GM18867 (cell line): ENCODE measurements at regions not wholly inside any gene's neighbourhood (a gene's known extent, or its start where the extent isn't known, plus 50 kb on each side); places are given as distances from the start of the nearest gene placed in this dataset.
"Not testable (repeated sequence)": the region's sequence is repeated elsewhere in the genome, so short reads cannot be mapped to it uniquely, and the experiment has no call there.

ENCODE experiments used
- ATAC-seq: cut with Tn5 transposase; IDR thresholded peaks from one replicate; pipeline ENCODE4 v1.9.1; 2021; ENCODE audit warnings: mild to moderate bottlenecking, moderate library complexity; ENCODE audit not compliant: unreplicated experiment

DNA sequence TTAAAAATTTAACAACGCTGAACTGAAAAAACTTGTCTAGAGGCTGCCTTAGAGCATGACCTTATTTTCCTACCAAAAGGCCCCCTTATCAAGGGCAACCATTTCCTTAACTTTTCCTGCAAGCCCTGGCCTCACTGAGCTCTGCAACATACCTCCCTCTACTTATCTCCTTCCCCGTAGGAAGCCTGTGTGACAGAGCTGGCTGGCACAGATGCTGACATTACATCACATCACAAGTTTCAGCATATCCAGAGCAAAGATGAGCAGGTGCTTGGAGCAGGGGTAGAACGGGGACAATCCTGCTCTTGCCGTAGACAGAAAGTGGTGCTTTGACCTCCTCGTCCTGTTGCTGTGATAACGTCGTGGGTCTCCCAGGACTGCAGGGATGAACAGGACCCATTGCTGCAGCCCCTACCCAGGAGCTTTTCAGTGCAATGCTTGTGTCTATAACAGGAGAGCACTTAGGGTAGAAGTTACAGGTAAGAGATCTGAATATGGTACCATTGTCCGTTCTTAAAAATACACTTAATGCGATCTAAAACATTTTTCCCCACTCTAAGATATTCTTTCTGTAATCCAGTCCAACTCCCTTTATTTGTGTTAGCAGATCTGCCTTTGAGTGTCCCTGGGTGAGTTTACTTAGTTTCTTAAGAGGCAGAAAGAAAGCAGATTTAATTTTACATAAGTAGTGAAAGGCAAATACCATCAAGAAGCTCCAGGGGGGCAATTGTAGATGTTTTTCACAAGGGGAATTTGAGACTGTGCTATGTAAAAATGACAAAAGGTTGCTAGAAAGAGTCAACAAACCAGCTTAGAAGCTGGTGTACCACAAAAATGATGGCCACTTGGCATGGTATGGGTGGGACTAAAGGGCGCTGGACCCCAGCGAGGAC, 101.9 kb upstream of the EFNA5 start:
- no peak for ATAC-seq

DNA sequence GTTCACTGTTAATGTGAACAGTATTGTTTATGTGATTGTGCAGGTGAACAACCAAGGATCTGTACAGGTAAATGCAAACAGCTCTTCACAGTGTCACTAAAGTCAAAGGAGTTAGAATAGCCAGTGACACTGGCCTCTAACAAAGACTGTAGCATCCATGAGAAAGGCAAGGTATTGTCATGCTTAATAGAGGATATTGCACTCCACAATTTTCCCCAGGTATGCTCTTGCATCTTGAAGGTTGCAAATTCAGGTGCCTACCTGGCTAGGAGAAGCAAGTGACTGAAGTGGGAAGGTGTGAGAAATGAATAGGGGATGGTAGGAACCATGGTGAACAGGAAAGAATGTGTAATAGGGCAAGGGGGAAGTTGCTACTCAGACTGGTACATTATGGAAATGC, 101.2 kb upstream of the EFNA5 start:
- ATAC-seq: no peak

DNA sequence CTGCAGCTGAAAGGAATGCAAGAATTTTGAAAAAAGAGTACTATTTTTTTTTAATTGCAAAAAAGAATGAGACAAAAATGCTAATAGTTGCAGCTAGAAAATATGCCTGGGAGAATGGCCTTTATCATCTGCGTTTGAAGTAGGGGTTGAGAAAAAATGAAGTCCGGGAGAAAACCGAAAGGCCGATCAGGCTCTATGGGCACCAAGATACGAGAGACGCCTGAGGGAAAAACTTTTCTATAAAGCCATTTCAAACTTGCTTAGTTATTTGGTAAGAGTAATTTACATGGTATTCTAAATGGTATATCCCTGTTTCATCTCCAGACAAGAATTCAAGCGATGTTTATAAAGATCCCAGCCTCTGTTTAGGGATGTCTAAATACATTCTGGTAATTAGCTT, 99.3 kb upstream of the EFNA5 start:
- no peak for ATAC-seq

DNA sequence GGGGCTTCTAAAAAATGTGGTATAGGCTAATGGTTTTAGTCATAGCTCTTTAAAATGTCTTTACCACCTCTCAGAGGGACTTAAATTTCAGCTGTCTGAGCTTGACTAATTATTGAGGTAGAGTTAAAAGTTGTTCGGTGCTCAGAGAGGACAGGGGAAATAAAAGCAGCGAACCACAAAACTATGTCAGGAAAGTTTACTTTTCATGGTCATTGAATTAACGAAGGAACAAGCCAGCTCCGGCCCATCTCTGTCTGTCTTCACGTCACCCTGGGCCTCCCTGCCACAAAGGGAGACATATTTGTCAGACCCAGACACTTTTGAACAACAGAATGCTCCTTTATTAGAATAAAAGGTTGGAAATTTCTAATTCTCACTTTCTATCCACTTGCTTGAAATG, 98.8 kb upstream of the EFNA5 start:
- ATAC-seq: no peak

DNA sequence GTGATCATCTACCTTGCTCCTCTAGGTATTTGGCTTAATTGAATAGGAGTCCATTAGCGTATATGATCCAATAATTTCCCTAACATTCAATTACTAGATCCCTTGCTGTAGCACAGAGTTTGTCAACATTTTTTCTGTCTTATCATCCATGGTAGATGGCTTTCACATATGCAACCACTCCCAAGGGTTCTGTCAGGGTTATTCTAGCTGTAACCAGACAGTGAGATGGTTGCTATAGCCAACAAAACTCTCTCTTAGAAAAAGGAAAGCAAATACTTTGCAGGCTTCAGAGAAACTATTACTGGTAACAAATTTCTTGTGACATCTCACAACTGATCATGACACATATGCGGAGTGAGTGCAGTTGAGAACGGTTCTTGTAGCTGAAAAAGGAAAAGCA, 96.2 kb upstream of the EFNA5 start:
- ATAC-seq: no peak

DNA sequence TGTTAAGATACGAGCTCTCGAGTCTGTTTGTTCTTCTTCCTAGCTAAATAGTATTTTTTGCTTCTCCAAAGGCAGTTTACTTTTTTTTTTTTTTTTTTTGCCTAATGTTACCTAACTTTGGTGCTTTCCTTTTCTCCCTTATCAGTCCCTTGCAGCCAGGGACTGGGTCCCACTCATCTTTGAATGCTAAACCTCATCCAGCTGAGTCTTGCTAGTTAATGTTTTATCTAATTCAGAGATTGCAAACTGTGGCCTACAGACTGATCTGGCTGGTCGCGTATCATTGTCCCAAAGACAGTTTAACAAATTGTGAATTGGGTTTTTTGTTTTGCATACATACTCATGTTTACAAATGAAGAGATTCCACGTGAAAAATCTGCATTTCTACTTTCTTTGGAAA, 95.7 kb upstream of the EFNA5 start:
- ATAC-seq: no peak

DNA sequence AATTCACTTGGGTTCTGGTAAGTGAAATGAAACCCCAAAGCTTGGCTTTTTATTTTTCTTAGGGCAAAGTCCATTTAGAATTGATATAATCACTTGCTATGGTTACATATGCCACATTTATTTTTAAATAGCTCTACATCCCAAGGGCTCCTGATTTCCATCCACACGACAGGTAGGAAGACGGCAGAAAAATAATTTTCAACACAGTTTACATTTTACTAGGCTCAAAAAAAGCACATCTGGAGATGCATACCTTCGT, 95.0 kb upstream of the EFNA5 start:
- no peak for ATAC-seq

DNA sequence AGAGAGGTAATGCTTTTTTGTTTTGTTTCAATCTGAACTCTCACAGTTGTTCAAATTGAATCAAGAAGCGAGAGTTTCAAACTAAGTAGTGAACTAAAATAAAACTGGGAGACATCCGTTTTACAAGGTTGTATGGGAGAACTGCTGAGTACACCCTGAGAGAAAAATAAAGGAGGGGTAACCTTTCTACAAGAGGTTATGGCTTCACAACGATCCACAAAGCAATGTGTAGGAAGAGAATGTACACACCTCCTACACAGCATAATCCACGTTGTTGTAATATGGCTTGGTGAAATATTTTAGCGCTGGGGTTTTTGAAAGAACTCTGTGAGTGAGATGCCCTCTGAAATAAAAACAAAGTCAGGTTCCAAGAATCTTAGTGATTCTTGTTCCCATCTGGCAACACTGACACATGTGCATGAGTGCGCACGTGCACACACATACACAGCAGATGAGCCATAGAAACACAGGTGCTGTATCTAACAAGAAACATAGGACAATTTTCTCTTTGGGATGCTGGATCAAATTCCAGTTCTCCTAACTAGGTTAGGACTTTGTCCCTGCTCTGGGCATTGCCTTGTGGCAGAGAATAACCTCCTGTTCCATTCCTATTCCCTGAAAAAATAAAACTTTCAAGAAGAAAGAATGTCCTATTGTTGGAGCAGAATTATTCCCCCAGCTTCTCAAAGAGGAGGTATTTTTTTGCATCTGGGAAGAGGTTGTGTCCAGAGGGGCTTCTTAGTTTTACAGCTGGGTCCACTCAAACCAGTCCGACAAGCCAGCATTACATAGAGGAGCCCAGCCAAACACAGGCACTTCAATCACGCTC, 94.5 kb upstream of the EFNA5 start:
- no peak for ATAC-seq

DNA sequence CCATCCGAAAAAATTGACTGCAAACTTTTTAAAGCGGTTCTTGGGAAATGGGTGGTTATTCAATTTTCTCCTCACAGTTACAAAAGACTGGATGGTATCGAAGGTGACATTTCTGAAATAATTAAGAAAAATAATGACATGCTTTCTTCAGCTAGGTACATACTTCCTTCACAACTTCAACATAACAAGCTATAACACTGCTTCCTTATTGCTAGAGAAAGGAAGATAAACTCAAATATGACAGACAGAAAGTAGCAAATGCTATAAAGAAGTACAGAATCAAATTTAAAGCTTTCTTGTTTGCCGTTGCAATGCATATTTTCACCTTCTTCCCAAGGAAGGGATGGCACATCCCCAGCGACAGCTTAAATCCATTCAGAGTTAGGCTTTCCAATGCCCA, 93.5 kb upstream of the EFNA5 start:
- ATAC-seq: no peak

DNA sequence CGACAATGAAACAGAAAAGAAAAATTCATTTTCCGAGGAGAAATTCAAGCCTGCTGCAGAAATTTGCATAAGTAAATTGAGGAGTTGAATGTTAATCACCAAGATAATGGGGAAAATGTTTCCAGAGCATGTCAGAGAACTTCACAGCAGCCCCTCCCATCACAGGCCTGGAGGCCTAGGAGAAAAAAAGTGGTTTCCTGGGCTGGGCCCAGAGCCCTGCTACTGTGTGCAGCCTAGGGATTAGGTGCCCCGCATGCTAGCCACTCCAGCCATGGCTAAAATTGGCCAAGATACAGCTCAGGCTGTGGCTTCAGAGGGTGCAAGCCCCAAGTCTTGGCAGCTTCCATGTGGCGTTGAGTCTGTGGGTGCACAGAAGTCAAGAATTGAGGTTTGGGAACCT, 82.7 kb upstream of the EFNA5 start:
- ATAC-seq: no peak

DNA sequence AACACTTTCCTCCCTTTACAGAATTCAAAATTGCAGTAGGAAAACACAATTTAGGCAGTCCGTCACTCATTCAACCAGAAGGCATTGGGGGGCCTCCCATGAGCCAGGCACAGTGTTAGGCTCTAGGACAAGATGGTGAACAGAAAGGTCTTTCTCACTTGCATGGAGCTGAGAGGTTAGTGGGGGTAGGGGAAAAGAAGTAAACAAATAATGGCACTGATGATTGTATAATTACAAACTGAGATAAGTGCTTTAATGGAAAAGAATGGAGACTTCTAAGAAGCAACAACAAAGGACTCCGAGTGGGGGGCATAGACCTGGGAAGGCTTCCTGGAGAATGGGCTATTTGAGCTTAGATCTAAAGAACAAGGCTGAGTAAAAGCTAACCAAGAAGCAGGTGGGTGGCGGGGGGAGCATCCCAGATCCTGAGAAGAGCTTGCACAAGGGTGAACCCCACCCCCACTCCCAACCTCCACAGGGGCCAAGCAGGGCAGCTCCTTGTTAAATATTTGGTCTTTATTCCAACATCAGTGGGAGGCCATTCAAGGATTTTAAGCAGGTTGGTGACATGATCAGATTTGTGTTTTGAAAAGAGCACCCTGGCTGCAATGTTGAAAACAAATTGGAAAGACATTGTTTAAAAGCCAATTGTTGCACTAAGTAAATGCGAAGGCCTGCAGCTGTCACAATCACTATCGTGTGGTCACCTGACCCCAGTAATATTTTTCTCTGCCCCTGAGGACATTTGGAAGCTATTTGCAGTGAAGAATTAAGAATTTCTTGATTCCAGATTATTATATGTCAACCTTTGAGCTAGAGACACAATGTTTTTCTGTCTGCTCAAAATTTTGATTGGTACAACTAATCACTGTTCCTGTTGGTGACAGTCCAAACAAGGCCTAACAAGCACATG, 73.9 kb upstream of the EFNA5 start:
- no peak for ATAC-seq

DNA sequence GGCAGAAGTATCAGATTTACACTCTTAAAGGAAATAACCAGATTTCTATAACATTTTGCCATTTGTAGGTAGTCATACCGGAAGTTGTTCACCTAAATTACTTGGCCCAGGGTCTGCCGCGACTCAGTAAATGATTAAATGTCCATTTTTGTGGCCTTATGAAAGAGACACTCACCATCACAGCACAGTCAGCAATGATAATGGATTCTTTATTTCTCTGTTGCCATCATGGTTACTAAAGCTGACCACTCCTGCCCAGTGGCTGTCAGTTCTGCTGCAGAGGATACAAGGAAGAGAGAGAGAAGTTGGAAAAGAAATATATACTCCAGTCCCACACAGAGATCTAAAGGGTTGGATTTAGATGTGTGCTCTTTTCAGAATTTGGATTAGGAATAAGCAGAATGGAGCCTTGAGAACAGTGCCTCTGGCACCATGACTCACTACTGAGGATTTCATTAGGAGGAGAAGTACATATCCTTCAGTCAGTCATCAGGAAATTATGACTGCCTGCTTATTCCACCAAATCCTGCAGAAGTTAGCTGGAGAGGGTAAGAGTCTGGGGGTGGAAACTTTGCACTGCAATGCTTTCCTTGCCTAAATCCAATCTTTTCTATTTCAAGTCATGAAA, 72.8 kb upstream of the EFNA5 start:
- no peak for ATAC-seq

DNA sequence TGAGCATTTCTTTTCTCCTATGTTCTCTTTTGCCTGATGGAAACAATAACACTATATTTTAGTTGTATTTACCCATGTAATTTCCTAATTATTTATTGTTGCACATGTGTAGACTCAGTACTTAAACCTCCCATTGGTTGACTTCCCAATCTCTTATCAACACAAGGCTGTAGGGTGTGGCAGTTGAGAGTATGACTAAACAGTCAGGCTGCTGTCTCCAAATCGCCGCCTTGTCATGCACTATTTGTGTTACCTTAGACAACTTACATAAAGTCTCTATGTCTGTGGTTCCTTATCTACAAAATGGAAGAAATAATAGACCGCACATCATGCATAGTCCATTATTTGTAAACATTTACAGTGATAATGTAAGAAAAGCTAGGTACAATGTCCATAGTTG, 68.9 kb upstream of the EFNA5 start:
- ATAC-seq: no peak

DNA sequence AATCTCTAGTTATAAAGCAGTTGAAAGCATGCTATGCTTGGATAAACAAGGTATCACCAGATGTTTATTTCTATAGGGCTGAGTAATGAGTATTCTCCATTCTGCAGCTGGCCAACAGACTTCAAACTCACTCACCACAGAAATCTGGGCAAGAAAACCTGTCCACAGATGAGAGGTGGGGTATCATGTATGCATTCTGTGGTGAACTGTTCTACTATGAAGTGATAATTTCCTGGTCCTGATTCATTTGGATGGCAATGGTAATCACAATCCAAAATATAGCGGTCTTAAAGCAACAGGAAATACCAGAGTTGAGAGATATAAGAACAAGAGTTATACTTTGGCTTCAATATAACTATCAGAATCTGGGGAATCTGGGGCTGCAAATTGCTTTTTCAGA, 65.9 kb upstream of the EFNA5 start:
- no peak for ATAC-seq

DNA sequence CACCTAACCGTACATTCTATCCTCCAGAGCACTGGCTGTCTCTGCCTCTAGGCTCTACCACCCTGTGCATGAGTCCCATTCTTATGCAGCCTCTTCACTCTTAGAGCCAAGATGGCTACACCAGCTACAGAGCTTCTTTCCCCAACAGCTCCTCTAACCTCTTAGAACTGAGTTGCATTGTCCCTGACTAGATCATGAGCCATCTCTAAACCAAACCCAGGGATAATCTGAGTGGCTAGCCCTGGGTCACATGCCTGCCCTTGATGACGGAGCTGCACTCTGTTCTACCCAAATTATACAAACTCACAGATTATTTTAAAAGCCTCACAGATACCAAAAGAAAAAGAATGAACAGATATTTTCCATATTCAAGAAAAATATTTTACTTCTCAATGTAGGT, 65.4 kb upstream of the EFNA5 start:
- not testable (repeated sequence) for ATAC-seq

DNA sequence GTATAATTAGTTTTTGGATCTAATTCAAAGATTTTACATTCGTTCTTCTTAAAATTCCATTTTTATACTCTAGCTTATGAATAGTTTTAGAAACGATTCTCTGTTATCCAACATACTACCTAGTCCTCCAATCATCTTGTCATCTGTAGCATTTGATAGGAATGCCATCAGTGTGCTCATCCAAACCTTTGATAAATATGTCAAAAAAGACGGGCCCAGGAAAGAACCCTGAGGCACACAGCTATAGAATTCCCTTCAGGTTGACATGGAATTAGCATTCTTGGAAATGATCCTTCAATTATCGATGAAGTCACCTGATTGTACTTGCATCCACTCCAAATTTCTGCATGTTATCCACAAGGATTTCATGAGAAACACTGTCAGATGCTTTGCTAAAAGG, 64.8 kb upstream of the EFNA5 start:
- no peak for ATAC-seq

DNA sequence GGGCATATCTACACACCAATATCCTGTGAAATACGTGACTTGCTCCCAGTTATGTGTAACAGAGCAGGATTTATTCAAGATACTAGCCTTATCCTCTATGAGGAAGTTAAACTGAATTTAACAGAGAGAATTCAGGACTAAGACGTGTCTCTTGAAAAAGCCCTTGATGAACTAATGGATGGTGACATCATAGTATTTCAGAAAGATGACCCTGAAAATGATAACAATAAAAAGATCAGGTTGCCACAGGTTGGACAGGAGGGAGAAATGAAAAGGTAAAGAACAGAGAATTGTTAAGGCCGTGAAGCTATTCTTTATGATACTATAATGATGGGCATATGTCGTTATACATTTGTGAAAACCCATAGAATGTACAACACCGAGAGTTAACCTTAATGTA, 56.2 kb upstream of the EFNA5 start:
- no peak for ATAC-seq

DNA sequence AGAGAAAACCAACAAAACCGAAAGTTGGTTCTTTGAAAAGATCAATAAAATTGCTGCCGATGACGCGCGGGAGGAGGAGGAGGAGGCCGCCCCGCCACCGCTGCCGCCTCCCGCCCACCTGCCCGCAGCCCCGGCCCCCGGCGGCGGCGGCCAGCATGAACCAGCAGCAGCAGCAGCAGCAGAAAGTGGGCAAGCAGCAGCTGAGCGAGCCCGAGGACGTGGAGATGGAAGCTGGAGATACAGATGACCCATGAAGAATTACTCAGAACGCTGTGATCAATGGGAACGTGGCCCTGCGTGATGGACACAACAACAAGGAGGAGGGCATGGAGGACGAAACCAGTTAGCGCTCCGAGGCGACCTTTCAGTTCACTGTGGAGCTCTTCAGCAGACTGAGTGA, 53.9 kb upstream of the EFNA5 start:
- ATAC-seq: no peak

DNA sequence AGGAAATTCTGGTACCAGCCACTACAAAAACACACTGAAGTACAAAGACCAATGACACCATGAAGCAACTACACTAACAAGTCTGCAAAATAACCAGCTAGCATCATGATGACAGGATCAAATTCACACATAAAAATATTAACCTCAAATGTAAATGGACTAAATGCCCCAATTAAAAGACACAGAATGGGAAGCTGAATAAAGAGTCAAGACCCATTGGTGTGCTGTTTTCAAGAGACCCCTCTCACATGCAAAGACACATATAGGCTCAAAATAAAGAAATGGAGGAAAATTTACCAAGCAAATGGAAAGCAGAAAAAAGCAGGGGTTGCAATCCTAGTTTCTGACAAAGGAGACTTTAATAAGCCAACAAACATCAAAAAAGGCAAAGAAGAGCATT, 50.5 kb upstream of the EFNA5 start:
- ATAC-seq: not testable (repeated sequence)
